Keratinocyte (primary cell): ENCODE measurements at regions not wholly inside any gene's neighbourhood (a gene's known extent, or its start where the extent isn't known, plus 50 kb on each side); places are given as distances from the start of the nearest gene placed in this dataset.

ENCODE experiments used
- DNase-seq: peaks from one replicate; pipeline ENCODE4 v3.0.0-alpha.2; 2011; ENCODE audit warnings: low read depth, missing footprints, low spot score
- FAIRE-seq: peaks from 2 replicates; lab custom pipeline; 2011; peaks lifted over from hg19 to GRCh38; lab: Jason Lieb, UNC
- H2AFZ ChIP-seq: 2 replicates; pipeline ENCODE4 v1.6.0; 2012; ENCODE audit warnings: low read length, control low read depth, inconsistent platforms; ENCODE audit not compliant: control insufficient read depth
- H3K27ac ChIP-seq: 2 replicates; pipeline ENCODE4 v1.5.1; 2011; ENCODE audit warnings: low read length; ENCODE audit not compliant: control insufficient read depth, insufficient read depth
- H3K27me3 ChIP-seq: 3 replicates; pipeline ENCODE4 v1.6.0; 2011; ENCODE audit warnings: low read length; ENCODE audit not compliant: control insufficient read depth, insufficient read depth; ENCODE audit errors: extremely low read depth
- H3K36me3 ChIP-seq, 2 experiments: 2 replicates in 1 of 2; 3 replicates in 1 of 2; pipeline ENCODE4 v1.5.1; 2011; ENCODE audit warnings: low read length in 2 of 2, mild to moderate bottlenecking in 1 of 2; ENCODE audit not compliant: control insufficient read depth in 2 of 2, insufficient read depth in 2 of 2; ENCODE audit errors: extremely low read depth in 1 of 2
- H3K4me1 ChIP-seq: 3 replicates; pipeline ENCODE4 v1.5.1; 2011; ENCODE audit warnings: low read length; ENCODE audit not compliant: control insufficient read depth, insufficient read depth; ENCODE audit errors: extremely low read depth
- H3K4me2 ChIP-seq: 3 replicates; pipeline ENCODE4 v1.6.0; 2011; ENCODE audit warnings: low read depth, low read length; ENCODE audit not compliant: control insufficient read depth, insufficient read depth; ENCODE audit errors: extremely low read depth
- H3K4me3 ChIP-seq, 3 experiments: fragments of 200-600 bp in 1 of 3; sonication (generic) in 1 of 3; 2 replicates in 2 of 3; 3 replicates in 1 of 3; pipeline ENCODE4 v1.5.1; 2011 to 2016; ENCODE audit warnings: low read length in 3 of 3, mild to moderate bottlenecking in 3 of 3, control low read depth in 2 of 3, inconsistent platforms in 1 of 3, low read depth in 1 of 3, mixed read lengths in 1 of 3, mixed run types in 1 of 3, moderate library complexity in 1 of 3; ENCODE audit not compliant: control insufficient read depth in 2 of 3, insufficient read depth in 2 of 3; ENCODE audit errors: extremely low read depth in 1 of 3
- H3K79me2 ChIP-seq: 2 replicates; pipeline ENCODE4 v1.6.0; 2012; ENCODE audit warnings: low read length; ENCODE audit not compliant: control insufficient read depth, insufficient read depth
- H3K9ac ChIP-seq: 3 replicates; pipeline ENCODE4 v1.6.0; 2011; ENCODE audit warnings: low read length; ENCODE audit not compliant: control insufficient read depth, insufficient read depth; ENCODE audit errors: extremely low read depth
- H3K9me1 ChIP-seq: 3 replicates; pipeline ENCODE4 v1.6.0; 2011; ENCODE audit warnings: low read length; ENCODE audit not compliant: control insufficient read depth, insufficient read depth; ENCODE audit errors: extremely low read depth
- H3K9me3 ChIP-seq: 2 replicates; pipeline ENCODE4 v1.5.1; 2012; ENCODE audit warnings: low read depth, low read length; ENCODE audit not compliant: control insufficient read depth
- H4K20me1 ChIP-seq: 3 replicates; pipeline ENCODE4 v1.6.0; 2011; ENCODE audit warnings: low read length; ENCODE audit not compliant: control insufficient read depth, insufficient read depth; ENCODE audit errors: extremely low read depth
- EZH2 ChIP-seq: IDR thresholded peaks from one replicate; pipeline ENCODE4 v1.6.1; 2012; ENCODE audit warnings: inconsistent platforms, mild to moderate bottlenecking, low read length, moderate library complexity
- dilution Hi-C: fragments of 300-500 bp; cut with MboI; formaldehyde crosslinking; loops from one replicate; pipeline ENCODE4 v1.7.0; 2020; ENCODE audit warnings: low sequenced_read_pairs; ENCODE audit not compliant: extremely low pct_ligation_motif_present
- TF ChIP-seq, protein P1 (sequence below), 3 experiments: IDR thresholded peaks in 1 of 3; conservative IDR thresholded peaks in 1 of 3; optimal IDR thresholded peaks in 1 of 3; 2 replicates in 2 of 3; 3 replicates in 1 of 3; pipeline versions ENCODE3 to v1.5.1; 2011; ENCODE audit warnings: low read length in 3 of 3, mild to moderate bottlenecking in 3 of 3, moderate library complexity in 2 of 3, control low read depth in 1 of 3, inconsistent platforms in 1 of 3; ENCODE audit not compliant: insufficient read depth in 2 of 3; ENCODE audit errors: extremely low read depth in 1 of 3

DNA sequence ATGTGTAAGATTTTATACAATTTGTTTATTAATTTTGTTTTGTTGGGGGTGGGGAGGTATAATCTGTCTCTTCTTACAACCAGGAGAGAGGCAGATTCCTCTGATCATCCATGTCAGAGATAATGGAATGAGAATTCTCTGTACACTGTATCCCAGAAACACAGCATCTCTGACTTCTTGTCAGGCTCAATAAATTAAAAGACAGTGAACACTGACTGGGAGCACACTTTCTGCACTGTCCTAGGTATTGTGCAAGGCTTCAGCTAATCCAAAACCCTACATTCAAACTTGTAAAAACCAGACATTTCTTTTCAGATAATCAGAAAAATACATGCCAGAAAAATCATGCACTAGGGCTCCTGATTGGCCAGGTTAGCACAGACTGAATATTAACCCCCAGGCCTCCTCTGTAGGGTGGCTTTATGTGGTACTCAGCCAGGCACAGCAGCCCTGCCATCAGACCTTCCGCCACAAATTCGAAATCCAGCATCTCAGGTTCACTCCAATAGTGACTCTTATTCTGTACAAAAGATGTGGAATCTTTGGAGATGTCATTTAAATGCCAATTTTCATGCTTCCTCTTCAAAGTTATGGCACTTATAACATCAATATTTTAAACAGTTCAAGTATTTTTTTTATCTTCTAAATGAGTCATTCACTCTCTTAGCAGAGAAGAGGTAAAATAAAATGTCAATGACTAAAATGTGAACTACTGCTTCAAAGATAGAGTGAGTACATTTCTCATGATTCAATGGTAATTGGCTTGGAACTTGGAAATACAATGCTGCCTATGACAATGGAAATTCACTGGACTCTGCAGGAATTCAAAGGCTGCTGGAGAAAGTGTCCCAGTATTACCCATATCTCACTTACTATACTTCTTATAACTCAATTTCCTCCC, 211.5 kb downstream of the KLF12 start:
- no peaks in the 10 kb centered on the region for H3K9me3 ChIP-seq
- H3K9ac ChIP-seq, result no peak overlapping the region
- H2AFZ ChIP-seq, result no peak overlapping the region
- H3K4me2 ChIP-seq, result no peak overlapping the region
- DNase-seq (no peak), FAIRE-seq (no peak)
- TF ChIP-seq, protein P1, sequence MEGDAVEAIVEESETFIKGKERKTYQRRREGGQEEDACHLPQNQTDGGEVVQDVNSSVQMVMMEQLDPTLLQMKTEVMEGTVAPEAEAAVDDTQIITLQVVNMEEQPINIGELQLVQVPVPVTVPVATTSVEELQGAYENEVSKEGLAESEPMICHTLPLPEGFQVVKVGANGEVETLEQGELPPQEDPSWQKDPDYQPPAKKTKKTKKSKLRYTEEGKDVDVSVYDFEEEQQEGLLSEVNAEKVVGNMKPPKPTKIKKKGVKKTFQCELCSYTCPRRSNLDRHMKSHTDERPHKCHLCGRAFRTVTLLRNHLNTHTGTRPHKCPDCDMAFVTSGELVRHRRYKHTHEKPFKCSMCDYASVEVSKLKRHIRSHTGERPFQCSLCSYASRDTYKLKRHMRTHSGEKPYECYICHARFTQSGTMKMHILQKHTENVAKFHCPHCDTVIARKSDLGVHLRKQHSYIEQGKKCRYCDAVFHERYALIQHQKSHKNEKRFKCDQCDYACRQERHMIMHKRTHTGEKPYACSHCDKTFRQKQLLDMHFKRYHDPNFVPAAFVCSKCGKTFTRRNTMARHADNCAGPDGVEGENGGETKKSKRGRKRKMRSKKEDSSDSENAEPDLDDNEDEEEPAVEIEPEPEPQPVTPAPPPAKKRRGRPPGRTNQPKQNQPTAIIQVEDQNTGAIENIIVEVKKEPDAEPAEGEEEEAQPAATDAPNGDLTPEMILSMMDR (optimal IDR thresholded peaks at IDR 0.05 in 1 of 3, IDR thresholded peaks at IDR 0.05 in 1 of 3, conservative IDR thresholded peaks at IDR 0.05 in 1 of 3; ENCODE audit: extremely low read depth in 1 of 3, insufficient read depth in 2 of 3, low read length in 3 of 3), result no peak
- TF ChIP-seq EZH2, result no peak
- no peaks in the 10 kb centered on the region for H3K9me1 ChIP-seq
- H3K4me3 ChIP-seq, result no peak overlapping the region
- no peak overlapping the region for H3K27ac ChIP-seq
- no peaks in the 10 kb centered on the region for H3K36me3 ChIP-seq
- dilution Hi-C loops, result no loop called here
- no peaks in the 10 kb centered on the region for H4K20me1 ChIP-seq
- no peaks in the 10 kb centered on the region for H3K27me3 ChIP-seq
- H3K79me2 ChIP-seq, result no peaks in the 10 kb centered on the region
- H3K4me1 ChIP-seq, result no peaks in the 10 kb centered on the region

DNA sequence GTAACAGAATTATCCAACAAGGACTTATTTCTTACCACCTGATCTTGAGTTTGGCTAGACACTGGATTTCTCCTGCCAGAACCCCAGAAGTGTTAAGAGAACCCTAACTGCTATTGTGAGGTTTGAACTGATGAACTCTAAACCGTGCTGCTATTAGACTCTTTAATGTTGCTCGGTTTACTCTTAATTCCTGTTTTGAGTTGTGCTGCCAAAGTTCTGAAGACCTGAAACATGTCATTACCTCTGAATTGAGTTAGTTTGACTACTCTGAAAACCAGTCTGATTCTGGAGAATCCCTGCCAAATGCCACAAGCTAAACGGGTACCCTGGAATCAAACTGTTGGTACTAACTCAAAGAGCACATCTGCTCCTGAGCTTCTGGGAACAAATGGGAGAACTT, 215.5 kb downstream of the KLF12 start:
- Histone ChIP-seq H3K9me3 (no peaks in the 10 kb centered on the region), H3K27ac (no peak overlapping the region), H3K4me2 (no peak overlapping the region), H3K9ac (no peak overlapping the region), H3K79me2 (no peaks in the 10 kb centered on the region), H3K36me3 (no peaks in the 10 kb centered on the region), H3K4me3 (no peak overlapping the region), H4K20me1 (no peaks in the 10 kb centered on the region), H3K27me3 (no peaks in the 10 kb centered on the region), H3K9me1 (no peaks in the 10 kb centered on the region), H2AFZ (no peak overlapping the region), H3K4me1 (no peaks in the 10 kb centered on the region)
- FAIRE-seq (peak; percentile 17), DNase-seq (no peak)
- dilution Hi-C loops, result no loop called here
- TF ChIP-seq, protein P1 (optimal IDR thresholded peaks at IDR 0.05 in 1 of 3, IDR thresholded peaks at IDR 0.05 in 1 of 3, conservative IDR thresholded peaks at IDR 0.05 in 1 of 3; ENCODE audit: extremely low read depth in 1 of 3, insufficient read depth in 2 of 3, low read length in 3 of 3), result no peak
